ENCODE measurements at regions not wholly inside any gene's neighbourhood (a gene's known extent, or its start where the extent isn't known, plus 50 kb on each side); places are given as distances from the start of the nearest gene placed in this dataset.

GRCh38 chr2:240365971-240366471 is 69.4 kb upstream of the GPC1 start:
- Histone ChIP-seq H3K4me1 (ENCODE audit: insufficient read depth) (peaks cover 16% of the 10 kb centered on the region), H3K36me3 (ENCODE audit: low read depth) (no peaks in the 10 kb centered on the region), H3K79me2 (ENCODE audit: insufficient read depth) (no peaks in the 10 kb centered on the region), H3K9me2 (ENCODE audit: insufficient read depth) (no peaks in the 10 kb centered on the region), H3K4me2 (ENCODE audit: unreplicated experiment) (no peak overlapping the region), H4K20me1 (ENCODE audit: insufficient read depth) (no peaks in the 10 kb centered on the region), H3K4me3 (no peak overlapping the region), H3K9ac (no peak overlapping the region), H3K27me3 (replicated peaks; ENCODE audit: insufficient read depth) (no peaks in the 10 kb centered on the region), H3K9me3 (ENCODE audit: low read depth) (no peaks in the 10 kb centered on the region), H3F3A (ENCODE audit: insufficient read depth) (0 out of 2 replicates have a peak, but pooled peaks cover 3% of the 10 kb centered on the region), H3K27ac (no peak overlapping the region), H2AFZ (no peak overlapping the region)
- in situ Hi-C loops (cut with MboI): no loop called here
- no peak for DNase-seq
- 64 to 77% methylated on average over 8 to 9 of the region's 9 CpGs for WGBS, 2 experiments (ENCODE audit: low coverage in 1 of 2, low lambda C conversion rate in 2 of 2, missing lambda C conversion rate in 2 of 2)
- TF ChIP-seq EZH2phosphoT487 (IDR thresholded peaks at IDR 0.05; ENCODE audit: insufficient read depth, low read depth): no peak
- TF ChIP-seq EZH2 (IDR thresholded peaks at IDR 0.05; ENCODE audit: insufficient read depth, poor library complexity, severe bottlenecking): no peak

- no peaks in the 10 kb centered on the region for H3K79me2 ChIP-seq (ENCODE audit: insufficient read depth)
- in situ Hi-C loops (cut with MboI): no loop called here
- TF ChIP-seq EZH2phosphoT487 (IDR thresholded peaks at IDR 0.05; ENCODE audit: insufficient read depth, low read depth) (no peak), EZH2 (IDR thresholded peaks at IDR 0.05; ENCODE audit: insufficient read depth, poor library complexity, severe bottlenecking) (no peak)
- H2AFZ ChIP-seq: no peak overlapping the region
- no peak overlapping the region for H3K4me3 ChIP-seq
- no peaks in the 10 kb centered on the region for H3K36me3 ChIP-seq (ENCODE audit: low read depth)
- WGBS, 2 experiments (ENCODE audit: low coverage in 1 of 2, low lambda C conversion rate in 2 of 2, missing lambda C conversion rate in 2 of 2): 92 to 96% methylated on average over 19 of the region's 19 CpGs
- no peaks in the 10 kb centered on the region for H3K27me3 ChIP-seq (replicated peaks; ENCODE audit: insufficient read depth)
- no peak for DNase-seq
- H3K9me3 ChIP-seq (ENCODE audit: low read depth): no peaks in the 10 kb centered on the region
- no peak overlapping the region for H3K4me2 ChIP-seq (ENCODE audit: unreplicated experiment)
- H3F3A ChIP-seq (ENCODE audit: insufficient read depth): 0 out of 2 replicates have a peak, but pooled peaks cover 3% of the 10 kb centered on the region
- H3K27ac ChIP-seq: no peak overlapping the region
- H4K20me1 ChIP-seq (ENCODE audit: insufficient read depth): no peaks in the 10 kb centered on the region
- no peaks in the 10 kb centered on the region for H3K9me2 ChIP-seq (ENCODE audit: insufficient read depth)
- H3K4me1 ChIP-seq (ENCODE audit: insufficient read depth): peaks cover 16% of the 10 kb centered on the region
- H3K9ac ChIP-seq: no peak overlapping the region
Measured at GRCh38 chr2:240366901-240367300, 68.6 kb upstream of the GPC1 start.

- Histone ChIP-seq H3K9ac (no peak overlapping the region), H2AFZ (no peak overlapping the region), H4K20me1 (ENCODE audit: insufficient read depth) (no peaks in the 10 kb centered on the region), H3K9me3 (ENCODE audit: low read depth) (no peaks in the 10 kb centered on the region), H3K4me2 (ENCODE audit: unreplicated experiment) (no peak overlapping the region), H3K36me3 (ENCODE audit: low read depth) (no peaks in the 10 kb centered on the region), H3F3A (ENCODE audit: insufficient read depth) (0 out of 2 replicates have a peak, but pooled peaks cover 3% of the 10 kb centered on the region), H3K9me2 (ENCODE audit: insufficient read depth) (no peaks in the 10 kb centered on the region), H3K27me3 (replicated peaks; ENCODE audit: insufficient read depth) (no peaks in the 10 kb centered on the region), H3K4me1 (ENCODE audit: insufficient read depth) (peaks cover 16% of the 10 kb centered on the region), H3K4me3 (no peak overlapping the region), H3K79me2 (ENCODE audit: insufficient read depth) (no peaks in the 10 kb centered on the region), H3K27ac (no peak overlapping the region)
- in situ Hi-C loops (cut with MboI): no loop called here
- WGBS, 2 experiments (ENCODE audit: low coverage in 1 of 2, low lambda C conversion rate in 2 of 2, missing lambda C conversion rate in 2 of 2): 94% methylated on average over 15 of the region's 15 CpGs
- no peak for TF ChIP-seq EZH2 (IDR thresholded peaks at IDR 0.05; ENCODE audit: insufficient read depth, poor library complexity, severe bottlenecking)
- TF ChIP-seq EZH2phosphoT487 (IDR thresholded peaks at IDR 0.05; ENCODE audit: insufficient read depth, low read depth): no peak
- DNase-seq: no peak
Measured at GRCh38 chr2:240367721-240368120, 67.7 kb upstream of the GPC1 start.

GRCh38 chr2:240368781-240369331 is 66.6 kb upstream of the GPC1 start:
- Histone ChIP-seq H3K9me3 (ENCODE audit: low read depth) (no peaks in the 10 kb centered on the region), H3K27me3 (replicated peaks; ENCODE audit: insufficient read depth) (no peaks in the 10 kb centered on the region), H3K27ac (no peak overlapping the region), H3K9ac (no peak overlapping the region), H3K4me1 (ENCODE audit: insufficient read depth) (peaks cover 23% of the 10 kb centered on the region), H2AFZ (no peak overlapping the region), H3K4me2 (ENCODE audit: unreplicated experiment) (no peak overlapping the region), H3K36me3 (ENCODE audit: low read depth) (no peaks in the 10 kb centered on the region), H3K79me2 (ENCODE audit: insufficient read depth) (no peaks in the 10 kb centered on the region), H3K4me3 (no peak overlapping the region), H3F3A (ENCODE audit: insufficient read depth) (0 out of 2 replicates have a peak, but pooled peaks cover 3% of the 10 kb centered on the region), H4K20me1 (ENCODE audit: insufficient read depth) (no peaks in the 10 kb centered on the region), H3K9me2 (ENCODE audit: insufficient read depth) (no peaks in the 10 kb centered on the region)
- DNase-seq: no peak
- WGBS, 2 experiments (ENCODE audit: low coverage in 1 of 2, low lambda C conversion rate in 2 of 2, missing lambda C conversion rate in 2 of 2): 80 to 86% methylated on average over 15 of the region's 15 CpGs
- in situ Hi-C loops (cut with MboI): no loop called here
- TF ChIP-seq EZH2phosphoT487 (IDR thresholded peaks at IDR 0.05; ENCODE audit: insufficient read depth, low read depth) (no peak), EZH2 (IDR thresholded peaks at IDR 0.05; ENCODE audit: insufficient read depth, poor library complexity, severe bottlenecking) (no peak)

Measured in GM23248 (cell line).